HCT116 (cell line): ENCODE measurements at regions not wholly inside any gene's neighbourhood (a gene's known extent, or its start where the extent isn't known, plus 50 kb on each side); places are given as distances from the start of the nearest gene placed in this dataset.
"Not testable (repeated sequence)": the region's sequence is repeated elsewhere in the genome, so short reads cannot be mapped to it uniquely, and the experiment has no call there.

ENCODE experiments used
- ATAC-seq: fragments of 200-7000 bp; cut with Tn5 transposase; 2 replicates; pipeline ENCODE4 v1.9.1; 2020; ENCODE audit warnings: mild to moderate bottlenecking, moderate library complexity
- BruUV-seq: library from RNA; stranded (reverse); fragments of 400-500 nt; replicated peaks from 2 replicates; lab custom pipeline; 2021; lab: Mats Ljungman, UMichigan
- CTCF ChIA-PET: fragments of 300-600 bp; sonication (Branson Sonifier 250); formaldehyde crosslinking; loops from one replicate; lab custom pipeline; 2021; ENCODE audit warnings: antibody characterized with exemption; lab: Charles Lee
- POLR2A ChIA-PET: fragments of 300-600, 350-600 bp; sonication (Branson Sonifier 250); formaldehyde crosslinking; loops from one replicate; lab custom pipeline; 2021; ENCODE audit warnings: antibody characterized with exemption; lab: Charles Lee
- RAD21 ChIA-PET, 2 experiments: fragments of 300-600 bp; sonication (Branson Sonifier 250); formaldehyde crosslinking; loops; one replicate each; lab custom pipeline; 2023; ENCODE audit warnings: low total read pairs in 2 of 2; ENCODE audit not compliant: uncharacterized antibody in 2 of 2, unreplicated experiment in 2 of 2, low non-redundant PET in 1 of 2; lab: Charles Lee
- DNase-seq: peaks from one replicate; pipeline ENCODE4 v3.0.0-alpha.2; 2010; ENCODE audit warnings: low read depth, low spot score
- H2AFZ ChIP-seq: fragments of 200-600 bp; shearing (Covaris generic), sonication (generic); 2 replicates; pipeline ENCODE4 v1.6.1; 2017; ENCODE audit warnings: low read depth, mixed run types, mixed read lengths, antibody characterized with exemption, low read length; ENCODE audit not compliant: poor library complexity, severe bottlenecking
- H3K27ac ChIP-seq: 2 replicates; pipeline ENCODE4 v1.5.1; 2012; ENCODE audit warnings: low read depth, low read length
- H3K27me3 ChIP-seq: fragments of 200-600 bp; sonication (generic); 2 replicates; pipeline ENCODE4 v1.6.1; 2016; ENCODE audit warnings: mixed run types, low read length, mixed read lengths; ENCODE audit not compliant: insufficient read depth
- H3K36me3 ChIP-seq, 2 experiments: fragments of 200-500 bp in 1 of 2; fragments of 200-600 bp in 1 of 2; sonication (Bioruptor generic) in 1 of 2; sonication (generic) in 1 of 2; 2 replicates each; pipeline versions ENCODE4 v1.5.1 to v1.6.1; 2014 to 2016; ENCODE audit warnings: low read length in 2 of 2, inconsistent platforms in 1 of 2, mixed read lengths in 1 of 2, mixed run types in 1 of 2; ENCODE audit not compliant: insufficient read depth in 2 of 2, control insufficient read depth in 1 of 2
- H3K4me1 ChIP-seq, 2 experiments: fragments of 200-600 bp in 1 of 2; sonication (generic) in 1 of 2; 2 replicates each; pipeline versions ENCODE4 v1.5.1 to v1.6.1; 2012 to 2017; ENCODE audit warnings: low read length in 2 of 2, inconsistent platforms in 1 of 2, mild to moderate bottlenecking in 1 of 2, mixed read lengths in 1 of 2, mixed run types in 1 of 2, moderate library complexity in 1 of 2; ENCODE audit not compliant: insufficient read depth in 2 of 2, control insufficient read depth in 1 of 2
- H3K4me2 ChIP-seq: fragments of 200-600 bp; sonication (generic); 2 replicates; pipeline ENCODE4 v1.6.1; 2017; ENCODE audit warnings: mixed run types, low read length, mixed read lengths
- H3K4me3 ChIP-seq, 2 experiments: fragments of 200-600 bp in 1 of 2; sonication (generic) in 1 of 2; replicated peaks in 1 of 2; 2 replicates each; pipeline ENCODE4 v1.5.1; 2011 to 2016; ENCODE audit warnings: low read length in 2 of 2, control low read depth in 1 of 2, low read depth in 1 of 2, mild to moderate bottlenecking in 1 of 2, mixed read lengths in 1 of 2, mixed run types in 1 of 2
- H3K79me2 ChIP-seq: fragments of 200-600 bp; sonication (generic); 2 replicates; pipeline ENCODE4 v1.6.1; 2017; ENCODE audit warnings: mild to moderate bottlenecking, mixed run types, low read length, moderate library complexity, mixed read lengths; ENCODE audit not compliant: insufficient read depth
- H3K9ac ChIP-seq: fragments of 200-600 bp; sonication (generic); 2 replicates; pipeline ENCODE4 v1.6.1; 2016; ENCODE audit warnings: low read length, mixed read lengths
- H3K9me2 ChIP-seq: fragments of 200-600 bp; sonication (generic), shearing (Covaris generic); 2 replicates; pipeline ENCODE4 v1.6.1; 2017; ENCODE audit warnings: mixed run types, mild to moderate bottlenecking, moderate library complexity; ENCODE audit not compliant: insufficient read depth
- H3K9me3 ChIP-seq, 2 experiments: fragments of 200-500 bp in 1 of 2; fragments of 200-600 bp in 1 of 2; sonication (Bioruptor generic) in 1 of 2; sonication (generic) in 1 of 2; 2 replicates each; pipeline ENCODE4 v1.6.1; 2014 to 2017; ENCODE audit warnings: low read length in 2 of 2, mixed read lengths in 2 of 2, inconsistent platforms in 1 of 2, low read depth in 1 of 2, mild to moderate bottlenecking in 1 of 2, mixed run types in 1 of 2, moderate library complexity in 1 of 2; ENCODE audit not compliant: control insufficient read depth in 1 of 2, insufficient read depth in 1 of 2
- H4K20me1 ChIP-seq: fragments of 200-600 bp; sonication (generic), shearing (Covaris generic); 2 replicates; pipeline ENCODE4 v1.6.1; 2017; ENCODE audit warnings: mixed run types, mild to moderate bottlenecking, moderate library complexity; ENCODE audit not compliant: insufficient read depth
- CEBPB ChIP-seq: IDR thresholded peaks from 2 replicates; pipeline ENCODE4 v1.6.1; 2012; ENCODE audit warnings: low read depth
- EGR1 ChIP-seq: IDR thresholded peaks from 2 replicates; pipeline ENCODE4 v1.6.1; 2012; ENCODE audit warnings: low read depth
- EZH2 ChIP-seq: fragments of 200-600 bp; sonication (generic); IDR thresholded peaks from 2 replicates; pipeline ENCODE4 v1.6.1; 2017; ENCODE audit warnings: antibody characterized with exemption, mixed run types
- EZH2phosphoT487 ChIP-seq: fragments of 200-600 bp; IDR thresholded peaks from 2 replicates; pipeline ENCODE4 v1.6.1; 2018; ENCODE audit warnings: antibody characterized with exemption, borderline replicate concordance
- FOSL1 ChIP-seq: IDR thresholded peaks from 2 replicates; pipeline ENCODE4 v1.6.1; 2012; ENCODE audit warnings: low read depth
- MAX ChIP-seq: IDR thresholded peaks from 2 replicates; pipeline ENCODE4 v1.6.1; 2012
- POLR2A ChIP-seq: IDR thresholded peaks from 2 replicates; pipeline ENCODE4 v1.7.0; 2011; ENCODE audit warnings: borderline replicate concordance; ENCODE audit not compliant: insufficient read depth, insufficient read length; ENCODE audit errors: extremely low read depth
- POLR2AphosphoS5 ChIP-seq: IDR thresholded peaks from 2 replicates; pipeline ENCODE4 v1.6.1; 2011; ENCODE audit warnings: mild to moderate bottlenecking, low read depth, low read length, moderate library complexity
- RAD21 ChIP-seq: IDR thresholded peaks from 2 replicates; pipeline ENCODE4 v1.6.1; 2012; ENCODE audit warnings: low read depth, mild to moderate bottlenecking
- SIN3A ChIP-seq: IDR thresholded peaks from 2 replicates; pipeline ENCODE4 v1.6.1; 2012; ENCODE audit warnings: low read depth
- SP1 ChIP-seq: IDR thresholded peaks from 2 replicates; pipeline ENCODE4 v1.6.1; 2012; ENCODE audit warnings: low read depth
- SRF ChIP-seq: IDR thresholded peaks from 2 replicates; pipeline ENCODE4 v1.6.1; 2012; ENCODE audit warnings: low read depth
- TCF7L2 ChIP-seq: IDR thresholded peaks from 2 replicates; pipeline ENCODE4 v1.7.0; 2011; ENCODE audit warnings: borderline replicate concordance, inconsistent platforms; ENCODE audit not compliant: insufficient read depth, insufficient read length; ENCODE audit errors: extremely low read depth
- YY1 ChIP-seq: IDR thresholded peaks from 2 replicates; pipeline ENCODE4 v1.6.1; 2011; ENCODE audit warnings: low read length, low read depth, moderate library complexity, mild to moderate bottlenecking; ENCODE audit not compliant: insufficient replicate concordance; ENCODE audit errors: extremely low read depth
- ZFX ChIP-seq: fragments of 450-650 bp; IDR thresholded peaks from 2 replicates; pipeline ENCODE4 v1.6.1; 2017
- ZNF274 ChIP-seq: fragments of 200-500 bp; sonication (Bioruptor generic); IDR thresholded peaks from 2 replicates; pipeline ENCODE4 v1.6.1; 2014; ENCODE audit warnings: mild to moderate bottlenecking, low read depth, low read length, inconsistent platforms
- intact Hi-C: fragments of 100-400 bp; cut with micrococcal nuclease; formaldehyde crosslinking; loops from 2 replicates; pipeline ENCODE4 v1.10.0; 2022
- TF ChIP-seq, protein P1 (sequence below): IDR thresholded peaks from 2 replicates; pipeline ENCODE4 v1.6.1; 2011; ENCODE audit warnings: mild to moderate bottlenecking, low read length, moderate library complexity; ENCODE audit not compliant: insufficient replicate concordance; ENCODE audit errors: extremely low read depth

GRCh38 chr6:105691081-105691480, 288.2 kb upstream of the PREP start:
- Histone ChIP-seq H3K9ac (no peak overlapping the region), H3K9me2 (no peaks in the 10 kb centered on the region; the same call in 1 of the 2 replicates), H3K9me3 (no peaks in the 10 kb centered on the region), H3K27ac (no peak overlapping the region), H3K36me3 (no peaks in the 10 kb centered on the region), H3K4me1 (no peaks in the 10 kb centered on the region), H3K27me3 (no peaks in the 10 kb centered on the region), H3K4me2 (no peak overlapping the region), H3K4me3 (no peak overlapping the region), H2AFZ (no peak overlapping the region), H3K79me2 (no peaks in the 10 kb centered on the region), H4K20me1 (no peaks in the 10 kb centered on the region)
- intact Hi-C loops, result no loop called here
- POLR2A ChIA-PET, result no interaction called here
- DNase-seq (no peak), ATAC-seq (no peak)
- no peak for TF ChIP-seq SRF
- no peak for TF ChIP-seq POLR2A
- TF ChIP-seq ZNF274, result no peak
- TF ChIP-seq EZH2phosphoT487, result no peak
- no peak for TF ChIP-seq CEBPB
- TF ChIP-seq YY1, result no peak
- TF ChIP-seq EZH2, result no peak
- TF ChIP-seq ZFX, result no peak
- TF ChIP-seq FOSL1, result no peak
- TF ChIP-seq RAD21, result no peak
- TF ChIP-seq EGR1, result no peak
- no peak for TF ChIP-seq TCF7L2
- no peak for TF ChIP-seq POLR2AphosphoS5
- TF ChIP-seq SP1, result no peak
- no peak for TF ChIP-seq SIN3A
- TF ChIP-seq MAX, result no peak
- RAD21 ChIA-PET, result no interaction called here
- CTCF ChIA-PET, result no interaction called here
- no TSS peak for BruUV-seq

DNA sequence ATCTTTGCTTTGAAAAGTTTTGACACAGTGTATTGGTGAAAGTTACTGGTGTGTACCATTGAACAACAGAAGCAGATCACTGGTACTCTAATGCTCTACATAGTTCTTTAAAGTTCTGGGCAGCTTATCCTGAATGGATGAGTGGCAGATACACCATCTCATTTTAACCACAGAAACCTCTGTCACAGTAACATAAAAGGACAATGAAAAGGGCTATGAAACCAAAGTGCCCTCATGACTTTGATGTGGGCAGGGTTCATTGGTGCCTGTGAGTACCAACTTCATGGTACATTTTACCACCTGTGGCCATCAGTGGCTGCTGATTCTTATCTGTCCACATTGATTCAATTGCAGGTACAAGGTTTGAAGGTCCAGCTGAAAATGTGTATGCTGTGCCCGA, 285.7 kb upstream of the PREP start:
- H3K36me3 ChIP-seq, result no peaks in the 10 kb centered on the region
- H3K9me2 ChIP-seq, result no peaks in the 10 kb centered on the region; the same call in 1 of the 2 replicates
- intact Hi-C loops, result no loop called here
- ATAC-seq (no peak), DNase-seq (no peak)
- CTCF ChIA-PET, result no interaction called here
- POLR2A ChIA-PET, result no interaction called here
- H3K27me3 ChIP-seq, result no peaks in the 10 kb centered on the region
- TF ChIP-seq, protein P1, sequence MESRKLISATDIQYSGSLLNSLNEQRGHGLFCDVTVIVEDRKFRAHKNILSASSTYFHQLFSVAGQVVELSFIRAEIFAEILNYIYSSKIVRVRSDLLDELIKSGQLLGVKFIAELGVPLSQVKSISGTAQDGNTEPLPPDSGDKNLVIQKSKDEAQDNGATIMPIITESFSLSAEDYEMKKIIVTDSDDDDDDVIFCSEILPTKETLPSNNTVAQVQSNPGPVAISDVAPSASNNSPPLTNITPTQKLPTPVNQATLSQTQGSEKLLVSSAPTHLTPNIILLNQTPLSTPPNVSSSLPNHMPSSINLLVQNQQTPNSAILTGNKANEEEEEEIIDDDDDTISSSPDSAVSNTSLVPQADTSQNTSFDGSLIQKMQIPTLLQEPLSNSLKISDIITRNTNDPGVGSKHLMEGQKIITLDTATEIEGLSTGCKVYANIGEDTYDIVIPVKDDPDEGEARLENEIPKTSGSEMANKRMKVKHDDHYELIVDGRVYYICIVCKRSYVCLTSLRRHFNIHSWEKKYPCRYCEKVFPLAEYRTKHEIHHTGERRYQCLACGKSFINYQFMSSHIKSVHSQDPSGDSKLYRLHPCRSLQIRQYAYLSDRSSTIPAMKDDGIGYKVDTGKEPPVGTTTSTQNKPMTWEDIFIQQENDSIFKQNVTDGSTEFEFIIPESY, result no peak
- H3K79me2 ChIP-seq, result no peaks in the 10 kb centered on the region
- no peaks in the 10 kb centered on the region for H4K20me1 ChIP-seq
- no peak overlapping the region for H3K4me3 ChIP-seq
- RAD21 ChIA-PET, result no interaction called here
- H3K9ac ChIP-seq, result no peak overlapping the region
- H2AFZ ChIP-seq, result no peak overlapping the region
- no peak overlapping the region for H3K4me2 ChIP-seq
- BruUV-seq, result no TSS peak
- H3K4me1 ChIP-seq, result no peaks in the 10 kb centered on the region
- no peak overlapping the region for H3K27ac ChIP-seq
- H3K9me3 ChIP-seq, result no peaks in the 10 kb centered on the region

DNA sequence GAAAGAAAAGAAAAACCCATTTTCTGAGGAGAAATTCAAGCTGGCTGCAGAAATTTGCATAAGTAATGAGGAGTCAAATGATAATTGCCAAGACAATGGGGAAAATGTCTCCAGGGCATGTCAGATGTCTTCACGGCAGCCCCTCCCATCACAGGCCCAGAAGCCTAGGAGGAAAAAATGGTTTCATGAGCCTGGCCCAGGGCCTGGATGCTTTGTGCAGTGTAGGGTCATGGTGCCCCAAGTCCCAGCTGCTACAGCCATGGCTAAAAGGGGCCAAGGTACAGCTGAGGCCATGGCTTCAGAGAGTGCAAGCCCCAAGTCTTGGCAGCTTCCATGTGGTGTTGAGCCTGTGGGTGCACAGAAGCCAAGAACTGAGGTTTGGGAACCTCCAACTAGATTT, 283.9 kb upstream of the PREP start:
- H3K36me3 ChIP-seq, H3K9me2 ChIP-seq, DNase-seq, H3K4me1 ChIP-seq, RAD21 ChIA-PET, H3K4me2 ChIP-seq, H4K20me1 ChIP-seq, H2AFZ ChIP-seq, CTCF ChIA-PET, H3K9ac ChIP-seq, ATAC-seq, H3K9me3 ChIP-seq, BruUV-seq, intact Hi-C loops, H3K27ac ChIP-seq, H3K27me3 ChIP-seq, H3K79me2 ChIP-seq, POLR2A ChIA-PET, H3K4me3 ChIP-seq: not testable (repeated sequence)
